H9 (cell line): ENCODE measurements at regions not wholly inside any gene's neighbourhood (a gene's known extent, or its start where the extent isn't known, plus 50 kb on each side); places are given as distances from the start of the nearest gene placed in this dataset.

Experiments used
- DNase-seq: peaks from one replicate; pipeline ENCODE4 v3.0.0-alpha.2; 2017
- H2AFZ ChIP-seq: one replicate; pipeline ENCODE4 v1.6.1; 2013; ENCODE audit warnings: mild to moderate bottlenecking, low read length, control low read depth, moderate library complexity
- H2AK5ac ChIP-seq: 2 replicates; pipeline ENCODE4 v1.6.1; 2013; ENCODE audit warnings: low read length, control low read depth, mixed read lengths; ENCODE audit not compliant: insufficient read length
- H2BK120ac ChIP-seq: one replicate; pipeline ENCODE4 v1.6.1; 2013; ENCODE audit warnings: low read depth, mild to moderate bottlenecking, low read length, control low read depth, inconsistent platforms; ENCODE audit not compliant: poor library complexity, severe bottlenecking
- H2BK12ac ChIP-seq: 2 replicates; pipeline ENCODE4 v1.6.1; 2013; ENCODE audit warnings: low read length, control low read depth, mixed read lengths, low read depth; ENCODE audit not compliant: insufficient read length
- H2BK15ac ChIP-seq: 2 replicates; pipeline ENCODE4 v1.6.1; 2013; ENCODE audit warnings: low read depth, low read length, control low read depth
- H2BK20ac ChIP-seq: one replicate; pipeline ENCODE4 v1.6.1; 2013; ENCODE audit warnings: low read depth, mild to moderate bottlenecking, low read length, control low read depth, inconsistent platforms; ENCODE audit not compliant: poor library complexity, severe bottlenecking
- H2BK5ac ChIP-seq: 2 replicates; pipeline ENCODE4 v1.6.1; 2013; ENCODE audit warnings: low read length, control low read depth, mixed read lengths; ENCODE audit not compliant: insufficient read length
- H3K14ac ChIP-seq: 2 replicates; pipeline ENCODE4 v1.6.1; 2013; ENCODE audit warnings: low read length, control low read depth; ENCODE audit not compliant: insufficient read depth
- H3K18ac ChIP-seq: 2 replicates; pipeline ENCODE4 v1.6.1; 2013; ENCODE audit warnings: low read depth, mild to moderate bottlenecking, mixed read lengths, low read length, control low read depth; ENCODE audit not compliant: insufficient read length
- H3K23ac ChIP-seq: 2 replicates; pipeline ENCODE4 v1.6.1; 2013; ENCODE audit warnings: low read length, control low read depth, mixed read lengths, low read depth; ENCODE audit not compliant: insufficient read length
- H3K23me2 ChIP-seq: 2 replicates; pipeline ENCODE4 v1.6.1; 2013; ENCODE audit warnings: low read depth, mild to moderate bottlenecking, mixed read lengths, low read length, control low read depth; ENCODE audit not compliant: insufficient read length, poor library complexity, severe bottlenecking
- H3K27ac ChIP-seq: 2 replicates; pipeline ENCODE4 v1.5.1; 2013; ENCODE audit warnings: low read length, control low read depth, mixed read lengths, low read depth; ENCODE audit not compliant: insufficient read length
- H3K27me3 ChIP-seq: 2 replicates; pipeline ENCODE4 v1.6.1; 2013; ENCODE audit warnings: low read length, control low read depth, inconsistent platforms; ENCODE audit not compliant: insufficient read depth
- H3K4ac ChIP-seq: 2 replicates; pipeline ENCODE4 v1.6.1; 2013; ENCODE audit warnings: low read depth, mild to moderate bottlenecking, control low read depth, inconsistent platforms, low read length, moderate library complexity
- H3K4me1 ChIP-seq: 2 replicates; pipeline ENCODE4 v1.6.1; 2013; ENCODE audit warnings: low read length, control low read depth, inconsistent platforms; ENCODE audit not compliant: insufficient read depth
- H3K4me2 ChIP-seq: 2 replicates; pipeline ENCODE4 v1.6.1; 2013; ENCODE audit warnings: low read length, control low read depth, mixed read lengths; ENCODE audit not compliant: insufficient read length, insufficient read depth
- H3K56ac ChIP-seq: 2 replicates; pipeline ENCODE4 v1.6.1; 2013; ENCODE audit warnings: low read depth, mild to moderate bottlenecking, mixed read lengths, low read length, control low read depth; ENCODE audit not compliant: insufficient read length
- H3K79me1 ChIP-seq: 2 replicates; pipeline ENCODE4 v1.6.1; 2013; ENCODE audit warnings: low read depth, mild to moderate bottlenecking, moderate library complexity, low read length, control low read depth, inconsistent platforms; ENCODE audit not compliant: insufficient read depth, poor library complexity, severe bottlenecking
- H3K79me2 ChIP-seq: 2 replicates; pipeline ENCODE4 v1.6.1; 2013; ENCODE audit warnings: low read length, control low read depth, inconsistent platforms; ENCODE audit not compliant: insufficient read depth
- H3K9ac ChIP-seq: 2 replicates; pipeline ENCODE4 v1.6.1; 2013; ENCODE audit warnings: low read length, control low read depth, mixed read lengths; ENCODE audit not compliant: insufficient read length; ENCODE audit errors: extremely low read depth
- H3K9me3 ChIP-seq: one replicate; pipeline ENCODE4 v1.6.1; 2013; ENCODE audit warnings: low read depth, low read length, inconsistent platforms; ENCODE audit not compliant: control insufficient read depth
- H3T11ph ChIP-seq: one replicate; pipeline ENCODE4 v1.6.1; 2013; ENCODE audit warnings: mild to moderate bottlenecking, low read length, control low read depth, inconsistent platforms
- H4K20me1 ChIP-seq: one replicate; pipeline ENCODE4 v1.6.1; 2013; ENCODE audit not compliant: control insufficient read depth, insufficient read length, insufficient read depth
- H4K5ac ChIP-seq: 2 replicates; pipeline ENCODE4 v1.6.1; 2013; ENCODE audit warnings: low read depth, mild to moderate bottlenecking, mixed read lengths, low read length, control low read depth; ENCODE audit not compliant: insufficient read length
- H4K8ac ChIP-seq: replicated peaks from 2 replicates; pipeline ENCODE4 v1.6.1; 2013; ENCODE audit warnings: low read length, control low read depth, mixed read lengths, low read depth; ENCODE audit not compliant: insufficient read length
- H4K91ac ChIP-seq: 2 replicates; pipeline ENCODE4 v1.6.1; 2013; ENCODE audit warnings: low read depth, mild to moderate bottlenecking, moderate library complexity, mixed read lengths, low read length, control low read depth; ENCODE audit not compliant: insufficient read length
- H3K27ac Mint-ChIP-seq, 3 experiments: 2 replicates in 2 of 3; 3 replicates in 1 of 3; pipeline ENCODE4 v1.8.0; 2020 to 2021; ENCODE audit warnings: mixed read lengths in 3 of 3, mild to moderate bottlenecking in 1 of 3, moderate library complexity in 1 of 3
- H3K27me3 Mint-ChIP-seq: 2 replicates; pipeline ENCODE4 v1.8.0; 2021; ENCODE audit warnings: low read depth, mild to moderate bottlenecking, moderate library complexity, mixed read lengths
- H3K36me3 Mint-ChIP-seq, 3 experiments: 2 replicates in 2 of 3; 3 replicates in 1 of 3; pipeline ENCODE4 v1.8.0; 2020 to 2021; ENCODE audit warnings: low read depth in 3 of 3, mixed read lengths in 3 of 3; ENCODE audit not compliant: insufficient read depth in 1 of 3
- H3K4me1 Mint-ChIP-seq, 2 experiments: 2 replicates each; pipeline ENCODE4 v1.8.0; 2020; ENCODE audit warnings: mixed read lengths in 2 of 2
- H3K4me3 Mint-ChIP-seq, 2 experiments: 2 replicates in 1 of 2; 3 replicates in 1 of 2; pipeline ENCODE4 v1.8.0; 2020 to 2021; ENCODE audit warnings: mild to moderate bottlenecking in 2 of 2, mixed read lengths in 2 of 2, moderate library complexity in 1 of 2
- H3K9me3 Mint-ChIP-seq, 2 experiments: 2 replicates in 1 of 2; 3 replicates in 1 of 2; pipeline ENCODE4 v1.8.0; 2020; ENCODE audit warnings: mild to moderate bottlenecking in 2 of 2, mixed read lengths in 2 of 2, moderate library complexity in 1 of 2
- CTCF ChIP-seq: fragments of 200-600 bp; sonication (generic); conservative IDR thresholded peaks from 3 replicates; pipeline ENCODE4 v1.8.0; 2021; ENCODE audit warnings: antibody characterized with exemption, mild to moderate bottlenecking
- WGBS: extraction: QIAGEN DNeasy Blood & Tissue Kit; methylation state at CpG from one replicate; pipeline ENCODE4 v1.1.7; 2013; ENCODE audit warnings: missing lambda C conversion rate, low lambda C conversion rate, mixed read lengths; ENCODE audit not compliant: insufficient read length; ENCODE audit errors: extremely low coverage; 5-methylcytosine and 5-hydroxymethylcytosine counted together

GRCh38 chr5:136722581-136722980, 357.2 kb upstream of the TRPC7 start:
- Histone ChIP-seq H3K9ac (no peak overlapping the region), H4K91ac (no peak overlapping the region), H4K8ac (no peak overlapping the region), H3K4ac (no peak overlapping the region), H2BK12ac (no peak overlapping the region), H3K9me3 (no peaks in the 10 kb centered on the region), H2BK20ac (no peak overlapping the region), H3T11ph (no peak overlapping the region), H3K23me2 (no peaks in the 10 kb centered on the region), H2AK5ac (no peak overlapping the region), H3K4me2 (no peak overlapping the region), H4K20me1 (no peaks in the 10 kb centered on the region), H3K56ac (no peak overlapping the region), H3K27me3 (no peaks in the 10 kb centered on the region), H3K14ac (no peak overlapping the region), H4K5ac (no peak overlapping the region), H3K4me1 (no peaks in the 10 kb centered on the region; the same call in 1 of the 2 replicates), H2BK15ac (no peak overlapping the region), H3K79me1 (no peaks in the 10 kb centered on the region), H3K18ac (no peak overlapping the region), H3K27ac (no peak overlapping the region), H3K79me2 (no peaks in the 10 kb centered on the region), H3K23ac (no peak overlapping the region), H2BK5ac (no peak overlapping the region), H2BK120ac (no peak overlapping the region), H2AFZ (no peak overlapping the region)
- H3K9me3 Mint-ChIP-seq = no peaks in the 10 kb centered on the region
- no peak overlapping the region for H3K4me3 Mint-ChIP-seq
- WGBS = no CpG with 5 or more reads among the region's 1 CpG
- peaks cover 3% of the 10 kb centered on the region; the same call in 1 of the 2 replicates for H3K27me3 Mint-ChIP-seq
- H3K27ac Mint-ChIP-seq = peak overlapping the region in 1 of 3 experiments; percentile 28; a peak in 1 of 7 replicates
- DNase-seq = no peak
- H3K4me1 Mint-ChIP-seq = peaks cover 6 to 8% of the 10 kb centered on the region in 2 experiments
- no peak for TF ChIP-seq CTCF
- no peaks in the 10 kb centered on the region for H3K36me3 Mint-ChIP-seq
